ENCODE measurements at regions not wholly inside any gene's neighbourhood (a gene's known extent, or its start where the extent isn't known, plus 50 kb on each side); places are given as distances from the start of the nearest gene placed in this dataset.

DNA sequence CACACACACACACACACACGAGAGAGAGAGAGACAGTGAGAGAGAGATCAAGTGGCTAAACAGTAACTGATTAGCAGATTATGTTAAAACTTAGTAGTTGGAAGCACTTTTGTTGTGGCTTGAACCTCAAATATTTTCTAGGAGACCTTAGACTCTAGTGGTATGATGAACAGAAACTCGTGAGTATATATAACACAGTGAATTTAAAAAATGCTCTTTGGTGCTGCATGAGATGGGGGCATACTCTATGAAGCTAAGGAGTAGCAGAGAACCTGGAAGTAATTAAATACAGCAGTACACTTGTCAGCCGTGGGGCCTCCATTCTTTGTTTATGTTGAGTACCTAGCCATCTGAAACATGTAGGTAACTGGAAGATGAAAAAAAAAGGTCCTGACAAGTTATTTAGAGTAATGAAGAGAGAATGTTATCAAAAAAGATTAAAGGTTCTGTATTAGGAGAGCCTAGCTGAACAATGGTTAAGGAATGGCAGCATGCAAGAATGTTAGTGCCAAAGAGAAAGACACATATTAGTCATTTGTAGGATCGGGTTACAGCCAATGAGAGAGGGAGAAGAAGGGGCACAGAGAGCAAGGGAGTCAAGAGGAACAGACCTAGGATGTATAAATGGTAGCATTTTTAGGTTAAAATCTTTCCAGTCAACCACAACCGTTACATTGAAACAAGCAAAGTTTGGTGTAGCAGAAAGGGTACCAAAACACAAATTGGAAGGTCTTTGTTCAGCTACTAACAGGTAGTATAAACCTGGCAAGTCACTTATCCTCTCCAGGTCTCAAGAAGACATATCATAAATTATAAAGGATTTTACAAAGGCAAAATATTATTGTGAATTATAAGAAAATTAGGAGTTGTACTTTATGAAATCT, 316.7 kb upstream of the DIPK2B start:
- H3K4me1 Mint-ChIP-seq = peaks cover 12% of the 10 kb centered on the region in 2 experiments
- Histone ChIP-seq H4K91ac (ENCODE audit: insufficient read length, low read depth, low read length) (no peak overlapping the region), H2AFZ (ENCODE audit: low read length) (no peak overlapping the region), H3K23me2 (ENCODE audit: insufficient read length, low read depth, low read length, poor library complexity, severe bottlenecking) (no peaks in the 10 kb centered on the region), H4K8ac (replicated peaks; ENCODE audit: insufficient read length, low read depth, low read length) (no peak overlapping the region), H3K27me3 (ENCODE audit: insufficient read depth, low read length) (no peaks in the 10 kb centered on the region), H3T11ph (ENCODE audit: low read length) (no peak overlapping the region), H3K23ac (ENCODE audit: insufficient read length, low read depth, low read length) (no peak overlapping the region), H2BK20ac (ENCODE audit: low read depth, low read length, poor library complexity, severe bottlenecking) (no peak overlapping the region), H3K4me2 (ENCODE audit: insufficient read depth, insufficient read length, low read length) (no peak overlapping the region), H3K14ac (ENCODE audit: insufficient read depth, low read length) (no peak overlapping the region), H2BK5ac (ENCODE audit: insufficient read length, low read length) (no peak overlapping the region), H2BK15ac (ENCODE audit: low read depth, low read length) (no peak overlapping the region), H4K20me1 (ENCODE audit: control insufficient read depth, insufficient read depth, insufficient read length) (no peaks in the 10 kb centered on the region), H3K27ac (ENCODE audit: insufficient read length, low read depth, low read length) (no peak overlapping the region), H3K18ac (ENCODE audit: insufficient read length, low read depth, low read length) (no peak overlapping the region), H2BK120ac (ENCODE audit: low read depth, low read length, poor library complexity, severe bottlenecking) (no peak overlapping the region), H3K56ac (ENCODE audit: insufficient read length, low read depth, low read length) (no peak overlapping the region), H3K79me2 (ENCODE audit: insufficient read depth, low read length) (no peaks in the 10 kb centered on the region), H2AK5ac (ENCODE audit: insufficient read length, low read length) (no peak overlapping the region), H3K9ac (ENCODE audit: extremely low read depth, insufficient read length, low read length) (no peak overlapping the region), H3K4ac (ENCODE audit: low read depth, low read length) (no peak overlapping the region), H4K5ac (ENCODE audit: insufficient read length, low read depth, low read length) (no peak overlapping the region), H3K4me1 (ENCODE audit: insufficient read depth, low read length) (peaks cover 2% of the 10 kb centered on the region; the same call in 1 of the 2 replicates), H3K9me3 (ENCODE audit: control insufficient read depth, low read depth, low read length) (no peaks in the 10 kb centered on the region), H2BK12ac (ENCODE audit: insufficient read length, low read depth, low read length) (no peak overlapping the region), H3K79me1 (ENCODE audit: insufficient read depth, low read depth, low read length, poor library complexity, severe bottlenecking) (no peaks in the 10 kb centered on the region)
- H3K36me3 Mint-ChIP-seq (ENCODE audit: insufficient read depth in 1 of 3, low read depth in 3 of 3) = no peaks in the 10 kb centered on the region; a peak in 2 of 7 replicates
- peaks cover 64% of the 10 kb centered on the region in 2 experiments for H3K9me3 Mint-ChIP-seq
- no peak overlapping the region for H3K27ac Mint-ChIP-seq
- TF ChIP-seq, protein P1, sequence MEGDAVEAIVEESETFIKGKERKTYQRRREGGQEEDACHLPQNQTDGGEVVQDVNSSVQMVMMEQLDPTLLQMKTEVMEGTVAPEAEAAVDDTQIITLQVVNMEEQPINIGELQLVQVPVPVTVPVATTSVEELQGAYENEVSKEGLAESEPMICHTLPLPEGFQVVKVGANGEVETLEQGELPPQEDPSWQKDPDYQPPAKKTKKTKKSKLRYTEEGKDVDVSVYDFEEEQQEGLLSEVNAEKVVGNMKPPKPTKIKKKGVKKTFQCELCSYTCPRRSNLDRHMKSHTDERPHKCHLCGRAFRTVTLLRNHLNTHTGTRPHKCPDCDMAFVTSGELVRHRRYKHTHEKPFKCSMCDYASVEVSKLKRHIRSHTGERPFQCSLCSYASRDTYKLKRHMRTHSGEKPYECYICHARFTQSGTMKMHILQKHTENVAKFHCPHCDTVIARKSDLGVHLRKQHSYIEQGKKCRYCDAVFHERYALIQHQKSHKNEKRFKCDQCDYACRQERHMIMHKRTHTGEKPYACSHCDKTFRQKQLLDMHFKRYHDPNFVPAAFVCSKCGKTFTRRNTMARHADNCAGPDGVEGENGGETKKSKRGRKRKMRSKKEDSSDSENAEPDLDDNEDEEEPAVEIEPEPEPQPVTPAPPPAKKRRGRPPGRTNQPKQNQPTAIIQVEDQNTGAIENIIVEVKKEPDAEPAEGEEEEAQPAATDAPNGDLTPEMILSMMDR (conservative IDR thresholded peaks at IDR 0.05) = no peak
- WGBS (ENCODE audit: extremely low coverage, insufficient read length, low lambda C conversion rate) = no CpG with 5 or more reads among the region's 5 CpGs
- peaks cover 2% of the 10 kb centered on the region; the same call in 1 of the 2 replicates for H3K27me3 Mint-ChIP-seq (ENCODE audit: low read depth)
- no peak for DNase-seq
- no peak overlapping the region for H3K4me3 Mint-ChIP-seq
